Left renal pelvis (tissue), 4 donors: ENCODE measurements at regions not wholly inside any gene's neighbourhood (a gene's known extent, or its start where the extent isn't known, plus 50 kb on each side); places are given as distances from the start of the nearest gene placed in this dataset.

Experiments
- DNase-seq, 4 donors: peaks; one replicate each; pipeline ENCODE4 v3.0.0-alpha.2; 2013; ENCODE audit warnings: low read depth in 4 of 4, low spot score in 3 of 4

GRCh38 chr18:77716282-77716681 is 466.6 kb downstream of the GALR1 start:
- DNase-seq: no peak

DNA sequence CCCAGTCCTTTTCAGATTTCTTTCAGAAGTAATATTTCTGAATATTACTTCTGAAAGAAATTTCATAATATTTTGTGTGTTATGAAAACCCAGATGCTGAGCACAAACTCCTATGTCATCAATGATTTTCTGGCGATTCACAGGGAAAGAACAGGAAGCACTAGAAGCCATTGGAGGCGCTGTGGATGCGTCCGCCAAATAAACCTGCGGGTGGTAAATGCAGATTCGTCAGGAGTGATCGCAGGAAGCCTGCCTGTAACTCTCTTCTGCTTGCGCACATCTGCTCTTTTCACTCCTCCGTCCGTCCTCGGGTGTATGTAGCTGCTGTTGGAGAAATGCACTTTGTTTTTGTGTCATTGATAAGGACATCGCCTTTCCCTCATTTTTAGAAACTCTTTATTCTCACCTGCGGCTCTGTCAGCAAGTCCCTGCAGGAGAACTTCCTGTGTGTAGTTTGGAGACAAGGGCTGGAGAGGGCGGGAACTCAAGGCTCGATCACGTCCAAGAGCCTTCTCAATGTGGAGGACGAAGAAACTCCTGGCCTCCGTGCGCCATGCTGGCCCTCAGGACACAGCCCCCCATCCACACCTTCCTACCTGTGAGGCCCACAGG is 483.8 kb downstream of the GALR1 start:
- DNase-seq: no peak

GRCh38 chr18:77736842-77737241 is 487.2 kb downstream of the GALR1 start:
- no peak for DNase-seq

- no peak for DNase-seq
Observed at GRCh38 chr18:77737405-77737804, 487.8 kb downstream of the GALR1 start.

- DNase-seq: no peak
Observed at GRCh38 chr18:77749089-77749488, 499.4 kb downstream of the GALR1 start.

DNA sequence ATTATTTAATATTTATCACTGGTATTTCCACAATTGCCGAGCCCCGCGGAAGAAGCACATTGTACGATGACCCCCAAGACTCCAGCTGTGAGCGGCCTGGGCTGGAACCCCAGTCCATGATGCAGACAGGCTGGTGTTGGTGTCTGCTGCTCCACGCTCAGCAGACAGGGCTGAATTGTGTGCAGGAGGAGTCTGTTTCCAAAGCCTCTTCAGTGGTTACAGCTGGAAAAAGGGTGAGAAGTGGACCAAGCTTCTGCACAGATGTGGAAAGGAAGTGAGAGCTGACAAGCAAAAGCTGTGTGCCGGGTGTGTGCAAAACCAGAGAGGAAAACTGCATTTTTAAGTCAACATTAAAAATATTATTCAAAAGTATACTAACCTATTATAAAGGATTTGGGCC is 500.4 kb downstream of the GALR1 start:
- DNase-seq: no peak

- DNase-seq: no peak
Observed at GRCh38 chr18:77754475-77755044, 504.9 kb downstream of the GALR1 start.

- DNase-seq: no peak
Observed at GRCh38 chr18:77755187-77755586, 505.5 kb downstream of the GALR1 start.

- no peak for DNase-seq
Observed at GRCh38 chr18:77761332-77761731, 511.7 kb downstream of the GALR1 start.

GRCh38 chr18:77762014-77762413 is 512.4 kb downstream of the GALR1 start:
- DNase-seq: no peak

GRCh38 chr18:77762642-77763041 is 513.0 kb downstream of the GALR1 start:
- DNase-seq: no peak

GRCh38 chr18:77763530-77764145 is 514.0 kb downstream of the GALR1 start:
- DNase-seq: no peak

DNA sequence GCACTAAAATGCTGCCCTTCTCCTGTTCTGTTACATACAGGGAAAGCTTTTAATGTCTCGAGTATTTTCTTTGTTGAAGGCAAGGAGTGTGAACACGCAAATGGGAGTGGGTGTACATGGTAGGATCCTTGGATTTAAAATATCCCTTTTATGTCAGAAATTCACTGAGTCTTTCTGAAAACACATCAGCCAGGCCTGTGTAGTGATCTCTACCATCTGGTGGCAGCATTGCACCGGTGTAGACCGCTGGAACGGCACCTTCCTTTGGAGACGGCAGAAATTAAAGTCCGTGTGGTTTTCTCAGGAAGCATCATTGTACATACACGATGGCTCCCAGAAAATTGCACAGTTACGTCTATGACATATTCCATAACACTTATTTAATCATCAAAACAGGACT is 515.8 kb downstream of the GALR1 start:
- peak; percentile 16 to 45 (median 24) for DNase-seq

GRCh38 chr18:77766421-77766820 is 516.8 kb downstream of the GALR1 start:
- no peak for DNase-seq

- no peak for DNase-seq
Observed at GRCh38 chr18:77772177-77772576, 522.5 kb downstream of the GALR1 start.

DNA sequence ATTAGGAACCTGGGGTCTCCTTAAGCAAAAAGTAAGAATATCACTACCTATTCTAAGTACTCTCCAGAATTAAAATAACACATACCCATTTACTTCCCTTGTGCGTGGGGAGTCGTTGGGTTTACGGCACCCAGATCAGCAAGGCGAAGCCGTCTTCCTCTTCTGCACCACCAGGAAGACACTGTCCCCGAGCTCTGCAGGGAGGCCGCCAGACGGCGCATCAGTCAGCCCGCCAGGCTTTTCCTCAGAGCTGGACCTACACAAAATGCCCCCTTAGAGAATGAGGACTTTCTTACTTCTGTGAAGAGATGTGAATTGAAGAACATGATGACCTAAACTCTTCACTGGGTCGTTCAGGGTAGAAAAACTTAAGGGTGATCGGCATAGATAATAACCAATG is 526.5 kb downstream of the GALR1 start:
- DNase-seq: no peak

GRCh38 chr18:77777163-77777562 is 527.5 kb downstream of the GALR1 start:
- DNase-seq: no peak

DNA sequence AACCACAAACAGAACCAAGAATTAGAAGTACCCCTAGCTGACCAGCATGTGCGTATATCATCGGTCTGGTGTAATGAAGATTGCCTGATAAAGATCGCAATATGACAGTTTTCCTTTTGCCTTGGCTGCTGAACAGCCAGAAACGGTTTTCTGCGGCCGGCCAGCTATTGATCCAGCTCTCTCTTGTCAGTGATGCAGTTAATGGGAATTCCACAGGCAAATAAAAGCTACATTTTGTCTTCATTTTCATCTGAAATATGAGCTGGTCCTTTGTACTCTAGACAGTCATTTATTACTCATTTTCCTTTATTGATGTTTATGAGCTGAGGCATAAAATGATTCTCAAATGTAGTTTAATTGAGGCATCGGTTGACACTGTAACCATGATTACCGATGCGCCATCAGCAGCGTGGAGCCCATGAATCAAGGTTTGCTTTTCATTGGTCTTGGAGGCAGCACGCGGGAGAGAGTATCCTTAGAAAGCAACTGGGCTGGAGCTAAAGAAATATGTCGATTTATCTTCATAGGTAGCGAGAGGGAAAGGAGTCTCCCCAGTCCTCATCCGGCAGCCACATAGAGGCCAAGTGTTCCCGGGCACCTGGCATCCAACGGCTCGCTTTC is 535.2 kb downstream of the GALR1 start:
- DNase-seq: no peak

DNA sequence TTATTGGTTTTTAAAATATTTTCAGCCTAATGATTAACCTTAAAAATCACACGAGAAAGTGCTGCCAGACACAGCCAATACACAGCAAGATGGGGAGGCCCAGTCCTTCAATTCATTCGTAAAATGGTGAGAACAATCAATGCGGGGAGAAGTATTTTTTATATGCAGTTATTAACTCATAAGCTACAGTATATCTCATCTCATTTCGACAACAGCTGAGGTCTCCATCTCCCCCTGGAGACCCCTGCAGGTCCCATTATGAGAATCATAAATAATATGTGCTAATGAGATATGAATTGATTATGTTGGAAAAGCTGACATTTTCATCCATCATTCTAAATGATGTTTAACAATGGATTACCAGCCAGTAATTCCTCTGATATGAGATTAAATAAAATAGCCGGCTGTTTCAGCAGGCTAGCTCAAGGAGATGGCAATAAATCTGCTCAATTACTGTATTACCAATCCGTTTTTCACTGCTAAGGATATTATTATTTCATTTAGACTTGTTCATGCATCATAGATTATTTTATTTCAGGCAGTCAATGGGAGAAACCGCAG is 535.8 kb downstream of the GALR1 start:
- no peak for DNase-seq

DNA sequence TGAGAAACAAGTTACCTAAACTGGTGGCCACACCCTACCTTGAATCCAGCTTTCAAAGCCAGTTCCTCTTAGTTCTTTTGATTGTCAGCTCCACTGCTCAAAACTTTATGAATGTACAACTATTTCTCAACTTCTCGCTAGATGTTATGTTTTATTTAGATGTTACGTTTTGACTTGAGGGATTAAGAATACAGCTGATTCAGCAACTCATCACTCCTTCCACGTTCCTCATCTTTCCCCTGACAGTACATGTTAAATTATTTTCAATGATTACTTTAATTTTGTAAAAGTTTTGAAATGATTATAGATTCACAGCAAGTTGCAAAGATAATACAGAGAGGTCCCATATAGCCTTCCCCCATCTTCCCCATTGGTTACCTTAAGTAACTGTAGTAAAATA is 553.4 kb downstream of the GALR1 start:
- DNase-seq: no peak

GRCh38 chr18:77804382-77804781 is 554.7 kb downstream of the GALR1 start:
- DNase-seq: no peak

DNA sequence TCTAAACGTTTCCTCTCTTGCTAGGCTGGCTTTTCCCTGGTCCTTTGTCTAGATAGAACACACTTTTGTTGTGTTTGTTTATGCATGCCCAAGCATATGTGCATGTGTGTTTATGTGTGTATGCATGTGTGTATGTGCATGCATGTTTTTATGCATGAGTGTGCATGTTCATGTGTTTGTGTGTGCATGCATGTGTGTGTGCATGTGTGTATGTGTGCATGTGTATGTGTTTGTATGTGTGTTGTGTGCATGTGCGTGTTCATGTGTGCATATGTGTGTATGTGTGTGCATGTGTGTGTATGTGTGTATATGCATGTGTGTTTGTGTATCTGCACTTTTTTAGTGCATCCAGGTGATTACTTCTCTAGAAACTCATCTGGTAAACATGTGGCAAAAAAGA is 558.0 kb downstream of the GALR1 start:
- DNase-seq: no peak
